Fibroblast of skin of back (primary cell): ENCODE measurements at regions not wholly inside any gene's neighbourhood (a gene's known extent, or its start where the extent isn't known, plus 50 kb on each side); places are given as distances from the start of the nearest gene placed in this dataset.

Experiments used
- DNase-seq: peaks from one replicate; pipeline ENCODE4 v3.0.0-alpha.2; 2013

DNA sequence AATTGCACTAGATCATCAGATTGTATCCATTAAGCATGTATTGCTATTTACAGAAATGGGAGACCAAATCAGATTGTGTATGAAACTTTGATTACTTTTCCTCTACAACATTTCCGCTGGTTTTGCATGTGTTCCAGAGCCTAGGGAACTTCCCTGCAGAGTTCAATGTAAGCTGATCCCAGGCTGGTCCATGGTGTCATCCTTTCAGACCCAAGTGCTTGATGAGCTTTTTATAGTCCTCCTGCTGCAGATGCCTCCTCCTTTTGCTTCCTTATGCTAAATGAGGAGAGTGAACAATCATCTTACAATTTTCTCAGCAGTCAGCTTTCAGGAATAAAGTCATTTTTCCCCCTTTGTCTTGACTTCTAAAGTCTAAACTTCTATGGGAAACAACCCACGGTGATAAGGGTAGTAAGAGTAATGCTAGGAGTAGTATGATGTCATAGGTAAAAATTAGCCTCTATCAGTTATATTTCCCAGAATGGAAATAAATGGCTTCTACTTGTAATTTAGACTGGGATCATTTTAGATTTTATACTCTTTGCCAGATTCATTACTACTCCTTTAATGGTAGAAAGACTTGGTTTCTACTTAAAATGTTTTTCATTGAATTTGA is 55.1 kb upstream of the SLC4A4 start:
- DNase-seq, result no peak

DNA sequence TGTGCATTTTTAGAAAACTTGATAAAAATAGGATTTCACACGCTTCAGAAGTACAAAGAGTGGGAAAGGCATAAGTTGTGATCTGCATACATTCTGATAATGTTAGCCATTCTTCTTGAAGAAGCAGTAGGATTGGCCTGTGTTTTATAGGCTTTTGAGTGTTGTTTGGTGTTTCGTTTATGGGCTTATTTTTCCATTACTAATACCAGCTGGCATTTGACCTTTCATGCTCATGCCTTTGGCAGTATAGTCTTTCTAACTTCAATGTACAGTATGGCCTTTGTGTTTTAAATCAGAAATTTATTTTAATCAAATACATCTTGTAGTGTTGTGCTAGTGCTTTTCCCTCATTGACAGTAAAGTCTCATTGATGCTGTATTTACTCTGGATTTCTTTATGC is 51.5 kb upstream of the SLC4A4 start:
- DNase-seq, result no peak

DNA sequence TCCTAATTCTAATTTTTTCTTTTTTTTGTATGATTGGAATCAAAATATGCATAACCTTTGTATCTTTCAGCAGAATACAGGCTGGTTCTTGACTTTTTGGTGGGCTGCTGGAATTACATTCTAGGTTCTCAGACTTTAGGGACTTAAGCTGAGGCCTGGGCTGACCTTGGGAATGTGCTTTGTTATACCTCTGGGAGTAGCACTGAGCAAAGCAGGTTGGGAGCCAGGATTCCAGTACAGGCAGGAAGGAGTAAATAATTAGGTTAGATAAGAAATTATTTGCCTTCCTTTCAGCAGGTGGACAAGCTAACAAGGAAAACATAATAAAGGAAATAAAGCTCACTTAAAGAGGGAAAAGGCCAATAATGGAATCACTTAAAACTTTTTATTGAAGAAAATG is 49.9 kb upstream of the SLC4A4 start:
- DNase-seq, result no peak
